H1 (cell line): ENCODE measurements at regions not wholly inside any gene's neighbourhood (a gene's known extent, or its start where the extent isn't known, plus 50 kb on each side); places are given as distances from the start of the nearest gene placed in this dataset.
"Not testable (repeated sequence)": the region's sequence is repeated elsewhere in the genome, so short reads cannot be mapped to it uniquely, and the experiment has no call there.

Experiments
- CTCF ChIA-PET: fragments of 300-600 bp; sonication (Branson Sonifier 250); formaldehyde crosslinking; loops from one replicate; lab custom pipeline; 2021; ENCODE audit not compliant: partially characterized antibody; lab: Charles Lee
- POLR2A ChIA-PET: fragments of 300-600 bp; sonication (Branson Sonifier 250); formaldehyde crosslinking; loops from one replicate; lab custom pipeline; 2021; ENCODE audit warnings: inconsistent platforms; ENCODE audit not compliant: partially characterized antibody; lab: Charles Lee
- DNase-seq, 2 experiments: peaks; one replicate each; pipeline versions ENCODE4 v3.0.0 to v3.0.0-alpha.2; 2010 to 2022; ENCODE audit warnings: low spot score in 2 of 2, low read depth in 1 of 2, mixed read lengths in 1 of 2
- FAIRE-seq: peaks from 2 replicates; lab custom pipeline; 2011; peaks lifted over from hg19 to GRCh38; lab: Jason Lieb, UNC
- H2AFZ ChIP-seq: 2 replicates; pipeline ENCODE4 v1.8.1; 2012; ENCODE audit warnings: low read length, inconsistent platforms
- H2AK5ac ChIP-seq: 2 replicates; pipeline ENCODE4 v1.6.1; 2013; ENCODE audit warnings: low read depth, low read length
- H2BK120ac ChIP-seq: replicated peaks from 2 replicates; pipeline ENCODE3; 2013; ENCODE audit warnings: low read depth, low read length, inconsistent platforms
- H2BK12ac ChIP-seq: 2 replicates; pipeline ENCODE4 v1.6.1; 2013; ENCODE audit warnings: low read depth, low read length
- H2BK15ac ChIP-seq: 2 replicates; pipeline ENCODE4 v1.6.1; 2013; ENCODE audit warnings: low read length
- H2BK20ac ChIP-seq: 2 replicates; pipeline ENCODE4 v1.6.1; 2013; ENCODE audit warnings: low read length
- H2BK5ac ChIP-seq: 2 replicates; pipeline ENCODE4 v1.6.1; 2013; ENCODE audit warnings: low read depth, low read length
- H3K14ac ChIP-seq: 2 replicates; pipeline ENCODE4 v1.6.1; 2013; ENCODE audit warnings: inconsistent platforms; ENCODE audit not compliant: insufficient read length
- H3K18ac ChIP-seq: 2 replicates; pipeline ENCODE4 v1.6.1; 2013; ENCODE audit warnings: low read length; ENCODE audit errors: extremely low read depth
- H3K23ac ChIP-seq: 2 replicates; pipeline ENCODE4 v1.6.1; 2013; ENCODE audit warnings: inconsistent platforms; ENCODE audit not compliant: insufficient read length
- H3K23me2 ChIP-seq: 2 replicates; pipeline ENCODE4 v1.6.1; 2013; ENCODE audit warnings: low read depth, low read length
- H3K27ac ChIP-seq: 2 replicates; pipeline ENCODE4 v1.6.1; 2011; ENCODE audit warnings: low read depth, low read length, inconsistent platforms
- H3K27me3 ChIP-seq, 4 experiments: replicated peaks in 1 of 4; 1 replicate in 1 of 4; 2 replicates in 3 of 4; pipeline versions ENCODE4 v1.6.1 to v1.8.1; 2011 to 2013; ENCODE audit warnings: low read length in 3 of 4, mild to moderate bottlenecking in 3 of 4, inconsistent platforms in 2 of 4, mixed read lengths in 2 of 4, moderate library complexity in 1 of 4; ENCODE audit not compliant: control insufficient read depth in 3 of 4, insufficient read depth in 3 of 4; ENCODE audit errors: extremely low read depth in 1 of 4
- H3K36me3 ChIP-seq, 4 experiments: 2 replicates each; pipeline versions ENCODE4 v1.6.1 to v1.8.1; 2011 to 2013; ENCODE audit warnings: mild to moderate bottlenecking in 4 of 4, low read length in 3 of 4, moderate library complexity in 2 of 4, control low read depth in 1 of 4, inconsistent platforms in 1 of 4; ENCODE audit not compliant: insufficient read depth in 4 of 4, control insufficient read depth in 2 of 4
- H3K4ac ChIP-seq: replicated peaks from 2 replicates; pipeline ENCODE3; 2013; ENCODE audit warnings: low read length, low read depth, mixed read lengths, inconsistent platforms; ENCODE audit not compliant: insufficient read length
- H3K4me1 ChIP-seq, 4 experiments: replicated peaks in 1 of 4; 1 replicate in 1 of 4; 2 replicates in 3 of 4; pipeline versions ENCODE4 v1.6.1 to v1.8.1; 2011 to 2013; ENCODE audit warnings: low read length in 3 of 4, inconsistent platforms in 2 of 4, mixed read lengths in 1 of 4; ENCODE audit not compliant: insufficient read depth in 4 of 4, control insufficient read depth in 3 of 4
- H3K4me2 ChIP-seq, 2 experiments: 2 replicates each; pipeline versions ENCODE4 v1.6.1 to v1.8.1; 2011 to 2013; ENCODE audit warnings: low read depth in 2 of 2, low read length in 2 of 2, control low read depth in 1 of 2, inconsistent platforms in 1 of 2, mild to moderate bottlenecking in 1 of 2; ENCODE audit not compliant: insufficient read depth in 1 of 2
- H3K4me3 ChIP-seq, 4 experiments: fragments of 200-600, 300-600 bp in 1 of 4; sonication (generic), shearing (Covaris generic), sonication (Bioruptor Twin) in 1 of 4; 2 replicates each; pipeline versions ENCODE4 v1.5.1 to v1.8.1; 2011 to 2016; ENCODE audit warnings: low read length in 4 of 4, low read depth in 3 of 4, control low read depth in 2 of 4, inconsistent platforms in 2 of 4, mild to moderate bottlenecking in 2 of 4, mixed read lengths in 1 of 4, moderate library complexity in 1 of 4; ENCODE audit not compliant: insufficient read depth in 2 of 4; ENCODE audit errors: extremely low read depth in 1 of 4
- H3K56ac ChIP-seq: replicated peaks from 2 replicates; pipeline ENCODE3; 2013; ENCODE audit warnings: low read depth, mild to moderate bottlenecking, mixed read lengths, low read length, inconsistent platforms; ENCODE audit not compliant: insufficient read length
- H3K79me1 ChIP-seq: 2 replicates; pipeline ENCODE4 v1.6.1; 2013; ENCODE audit warnings: low read depth, low read length, control low read depth
- H3K79me2 ChIP-seq, 2 experiments: 2 replicates each; pipeline versions ENCODE4 v1.6.1 to v1.8.1; 2012 to 2013; ENCODE audit warnings: low read length in 2 of 2, mild to moderate bottlenecking in 2 of 2, inconsistent platforms in 1 of 2; ENCODE audit not compliant: insufficient read depth in 2 of 2, control insufficient read depth in 1 of 2
- H3K9ac ChIP-seq, 4 experiments: replicated peaks in 1 of 4; 1 replicate in 1 of 4; 2 replicates in 3 of 4; pipeline versions ENCODE4 v1.6.1 to v1.8.1; 2011 to 2013; ENCODE audit warnings: low read depth in 3 of 4, low read length in 3 of 4, control low read depth in 2 of 4, mild to moderate bottlenecking in 2 of 4, moderate library complexity in 2 of 4, inconsistent platforms in 1 of 4; ENCODE audit errors: extremely low read depth in 1 of 4
- H3K9me3 ChIP-seq, 2 experiments: 2 replicates each; pipeline versions ENCODE4 v1.6.1 to v1.8.1; 2012 to 2013; ENCODE audit warnings: mild to moderate bottlenecking in 2 of 2, moderate library complexity in 2 of 2, control low read depth in 1 of 2, inconsistent platforms in 1 of 2, low read depth in 1 of 2, low read length in 1 of 2, mixed read lengths in 1 of 2; ENCODE audit not compliant: insufficient read depth in 2 of 2
- H4K20me1 ChIP-seq, 2 experiments: replicated peaks in 1 of 2; 2 replicates each; pipeline versions ENCODE3 to v1.8.1; 2011 to 2013; ENCODE audit warnings: inconsistent platforms in 2 of 2, low read length in 2 of 2, mild to moderate bottlenecking in 1 of 2; ENCODE audit not compliant: insufficient read depth in 2 of 2, control insufficient read depth in 1 of 2
- H4K5ac ChIP-seq: 2 replicates; pipeline ENCODE4 v1.6.1; 2013; ENCODE audit warnings: low read length, low read depth, mixed read lengths, inconsistent platforms; ENCODE audit not compliant: insufficient read length
- H4K8ac ChIP-seq: 2 replicates; pipeline ENCODE4 v1.8.0; 2013; ENCODE audit warnings: mild to moderate bottlenecking, moderate library complexity, low read length, inconsistent platforms; ENCODE audit not compliant: insufficient read depth; ENCODE audit errors: extremely low read depth
- H4K91ac ChIP-seq: replicated peaks from 2 replicates; pipeline ENCODE3; 2013; ENCODE audit warnings: low read length, mixed read lengths, inconsistent platforms; ENCODE audit not compliant: insufficient read length
- WGBS, 2 experiments: shearing (Covaris generic) in 1 of 2; methylation state at CpG; one replicate each; pipeline versions ENCODE4 v1.1.6 to v1.1.7; 2013 to 2015; ENCODE audit warnings: low lambda C conversion rate in 2 of 2, mixed read lengths in 2 of 2, inconsistent platforms in 1 of 2, low coverage in 1 of 2, missing lambda C conversion rate in 1 of 2; ENCODE audit not compliant: insufficient replicate concordance in 2 of 2, insufficient coverage in 1 of 2, insufficient read length in 1 of 2; ENCODE audit errors: extremely low coverage in 1 of 2, missing lambda C conversion rate in 1 of 2; 5-methylcytosine and 5-hydroxymethylcytosine counted together

DNA sequence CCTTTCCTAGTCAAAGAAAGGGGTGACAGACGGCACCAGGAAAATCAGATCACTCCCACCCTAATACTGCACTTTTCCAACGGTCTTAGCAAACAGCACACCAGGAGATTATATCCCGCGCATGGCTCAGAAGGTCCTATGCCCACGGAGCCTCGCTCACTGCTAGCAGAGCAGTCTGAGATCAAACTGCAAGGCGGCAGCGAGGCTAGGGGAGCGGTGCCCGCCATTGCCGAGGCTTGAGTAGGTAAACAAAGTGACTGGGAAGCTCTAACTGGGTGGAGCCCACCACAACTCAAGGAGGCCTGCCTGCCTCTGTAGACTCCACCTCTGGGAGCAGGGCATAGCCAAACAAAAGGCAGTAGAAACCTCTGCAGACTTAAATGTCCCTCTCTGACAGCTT, 233.9 kb downstream of the DPY19L2 start:
- WGBS, 2 experiments = 100% methylated on average over 9 of the region's 11 CpGs; no CpG with 5 or more reads in 1 of the 2 experiments
- CTCF ChIA-PET = not testable (repeated sequence)

DNA sequence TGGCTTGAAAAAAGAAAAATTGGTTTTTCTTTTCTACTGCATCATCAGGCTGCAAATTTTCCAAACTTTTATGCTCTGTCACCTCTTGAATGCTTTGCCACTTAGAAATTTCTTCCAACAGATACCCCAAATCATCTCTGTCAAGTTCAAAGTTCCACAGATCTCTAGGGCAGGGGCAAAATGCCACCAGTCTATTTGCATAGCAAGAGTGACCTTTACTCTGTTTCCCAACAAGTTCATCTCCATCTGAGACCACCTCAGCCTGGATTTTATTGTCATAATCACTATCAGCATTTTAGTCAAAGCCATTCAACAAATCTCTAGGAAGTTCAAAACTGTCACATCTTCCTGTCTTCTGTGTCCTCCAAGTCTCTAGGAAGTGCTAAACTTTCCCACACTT, 240.3 kb downstream of the DPY19L2 start:
- H2BK120ac ChIP-seq, H3K27ac ChIP-seq, H3K27me3 ChIP-seq, DNase-seq, POLR2A ChIA-PET, H4K8ac ChIP-seq, H3K4me3 ChIP-seq, H3K14ac ChIP-seq, H3K36me3 ChIP-seq, H3K9ac ChIP-seq, H3K23ac ChIP-seq, H2BK5ac ChIP-seq, H2BK15ac ChIP-seq, H3K4ac ChIP-seq, H4K91ac ChIP-seq, H3K9me3 ChIP-seq, H3K23me2 ChIP-seq, H3K79me1 ChIP-seq, H4K5ac ChIP-seq, H2BK20ac ChIP-seq, H3K79me2 ChIP-seq, CTCF ChIA-PET, H2AFZ ChIP-seq, H4K20me1 ChIP-seq, FAIRE-seq, H2BK12ac ChIP-seq, H2AK5ac ChIP-seq, H3K18ac ChIP-seq, H3K56ac ChIP-seq, H3K4me2 ChIP-seq, H3K4me1 ChIP-seq: not testable (repeated sequence)

More for the DNA sequence above, 233.9 kb downstream of the DPY19L2 start:
- H3K23ac ChIP-seq, H3K36me3 ChIP-seq, H3K56ac ChIP-seq, DNase-seq, H2BK5ac ChIP-seq, H2BK12ac ChIP-seq, H3K23me2 ChIP-seq, H3K79me1 ChIP-seq, H3K27me3 ChIP-seq, H3K4ac ChIP-seq, H2AFZ ChIP-seq, H4K5ac ChIP-seq, H3K18ac ChIP-seq, H3K79me2 ChIP-seq, H2BK15ac ChIP-seq, H3K4me1 ChIP-seq, H3K14ac ChIP-seq, H4K20me1 ChIP-seq, H2BK20ac ChIP-seq, POLR2A ChIA-PET, H3K4me3 ChIP-seq, H3K9ac ChIP-seq, H3K27ac ChIP-seq, H2AK5ac ChIP-seq, H4K8ac ChIP-seq, FAIRE-seq, H3K4me2 ChIP-seq, H2BK120ac ChIP-seq, H4K91ac ChIP-seq: not testable (repeated sequence)
- peaks cover 12 to 19% of the 10 kb centered on the region in 2 experiments; a peak in 3 of 4 replicates for H3K9me3 ChIP-seq
